SU-DHL-6 (cell line): ENCODE measurements at regions not wholly inside any gene's neighbourhood (a gene's known extent, or its start where the extent isn't known, plus 50 kb on each side); places are given as distances from the start of the nearest gene placed in this dataset.

ENCODE experiments used
- CTCF ChIP-seq: fragments of 200-600 bp; sonication (generic); IDR thresholded peaks from one replicate; pipeline ENCODE4 v1.5.1; 2017; ENCODE audit warnings: antibody characterized with exemption, mild to moderate bottlenecking, low read length, moderate library complexity; ENCODE audit not compliant: insufficient read depth, poor library complexity, severe bottlenecking
- EZH2phosphoT487 ChIP-seq: fragments of 200-600 bp; sonication (generic), shearing (Covaris generic); conservative IDR thresholded peaks from 2 replicates; pipeline ENCODE4 v1.6.1; 2018; ENCODE audit warnings: mild to moderate bottlenecking, antibody characterized with exemption, low read length, moderate library complexity, mixed read lengths

DNA sequence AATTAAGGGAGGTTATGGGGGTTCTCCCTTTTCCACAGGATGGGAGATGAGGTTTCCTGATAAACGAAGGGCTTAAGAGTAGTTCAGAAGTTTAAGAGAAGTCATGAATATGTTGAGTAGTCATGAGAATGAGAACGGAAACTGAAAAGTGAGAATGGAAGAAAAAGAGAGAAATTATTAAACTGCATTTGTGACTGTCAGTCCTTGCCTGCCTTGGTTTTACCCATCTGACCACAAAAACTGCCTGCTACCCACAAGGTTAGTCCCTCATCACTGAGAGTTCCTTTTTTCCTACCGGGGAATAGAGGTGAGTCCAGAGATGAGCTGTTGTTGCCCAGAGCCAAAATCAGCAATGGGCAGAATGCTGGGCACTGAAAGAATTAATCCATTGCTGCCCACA is 174.1 kb upstream of the BET1 start:
- no peak for TF ChIP-seq CTCF
- no peak for TF ChIP-seq EZH2phosphoT487
